Activated T-cell treated with anti-CD3 and anti-CD28 coated beads for 24 hours (primary cell): ENCODE measurements at regions not wholly inside any gene's neighbourhood (a gene's known extent, or its start where the extent isn't known, plus 50 kb on each side); places are given as distances from the start of the nearest gene placed in this dataset.
"Not testable (repeated sequence)": the region's sequence is repeated elsewhere in the genome, so short reads cannot be mapped to it uniquely, and the experiment has no call there.

Source experiments
- DNase-seq: peaks from one replicate; pipeline ENCODE4 v3.0.0-alpha.2; 2020; ENCODE audit warnings: low read depth

DNA sequence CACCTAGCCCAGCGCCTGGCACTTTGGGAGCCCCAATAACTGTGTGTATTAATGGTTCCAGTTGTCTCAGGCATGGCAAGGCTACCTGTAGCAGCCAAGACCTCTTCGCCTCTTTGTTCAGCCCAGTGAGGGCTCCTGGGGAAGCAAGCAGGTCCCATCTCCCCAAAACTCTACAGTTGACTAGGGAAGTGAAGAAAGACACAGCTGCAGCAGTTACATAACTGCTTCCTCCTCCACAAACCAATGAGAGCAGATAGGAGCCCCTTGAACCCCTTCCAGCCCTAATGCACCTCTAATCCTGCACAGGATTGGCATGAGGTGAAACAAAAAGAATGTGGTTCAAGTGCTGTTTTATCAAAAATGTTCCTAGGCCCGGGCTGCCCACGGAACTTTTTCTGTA, 100.5 kb downstream of the SYF2 start:
- DNase-seq, result no peak

DNA sequence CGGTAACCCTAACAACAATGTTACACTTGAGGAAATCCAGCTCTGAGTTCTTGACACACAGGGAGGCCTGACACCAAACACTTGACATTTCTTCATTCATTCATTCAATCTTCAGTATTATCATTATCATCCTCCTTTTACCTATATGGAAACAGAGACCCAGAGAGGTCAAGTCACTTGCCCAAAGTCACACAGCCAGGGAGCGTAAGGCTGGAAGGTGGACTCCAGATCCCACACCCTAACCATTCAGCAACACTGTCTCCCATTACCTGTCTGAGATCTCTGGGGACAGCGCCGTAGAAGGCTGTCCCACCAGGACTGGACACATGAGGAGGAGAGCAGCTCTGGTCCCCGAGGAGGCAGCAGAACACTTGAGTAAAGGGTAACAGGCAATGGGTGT, 101.4 kb downstream of the SYF2 start:
- DNase-seq, result no peak

DNA sequence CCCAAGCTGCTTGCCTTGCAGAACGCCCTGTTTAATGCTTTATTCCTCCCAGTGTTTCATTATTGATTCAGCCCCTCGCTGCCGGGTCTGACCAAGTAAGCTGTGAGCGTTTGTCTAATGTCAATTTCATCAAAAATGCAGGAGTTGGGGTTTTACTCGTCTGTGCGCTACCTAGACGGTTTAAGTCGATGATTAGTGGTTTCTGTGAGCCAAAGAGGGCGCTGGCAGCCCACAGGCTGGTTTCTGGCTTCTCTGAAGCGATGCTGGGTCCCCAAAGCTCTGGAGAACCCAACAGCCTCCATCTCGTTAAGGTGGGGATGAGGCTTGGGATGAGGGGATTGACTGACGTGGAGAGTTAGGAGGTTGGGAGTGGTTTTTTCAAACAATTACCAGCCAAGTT, 102.9 kb downstream of the SYF2 start:
- no peak for DNase-seq

DNA sequence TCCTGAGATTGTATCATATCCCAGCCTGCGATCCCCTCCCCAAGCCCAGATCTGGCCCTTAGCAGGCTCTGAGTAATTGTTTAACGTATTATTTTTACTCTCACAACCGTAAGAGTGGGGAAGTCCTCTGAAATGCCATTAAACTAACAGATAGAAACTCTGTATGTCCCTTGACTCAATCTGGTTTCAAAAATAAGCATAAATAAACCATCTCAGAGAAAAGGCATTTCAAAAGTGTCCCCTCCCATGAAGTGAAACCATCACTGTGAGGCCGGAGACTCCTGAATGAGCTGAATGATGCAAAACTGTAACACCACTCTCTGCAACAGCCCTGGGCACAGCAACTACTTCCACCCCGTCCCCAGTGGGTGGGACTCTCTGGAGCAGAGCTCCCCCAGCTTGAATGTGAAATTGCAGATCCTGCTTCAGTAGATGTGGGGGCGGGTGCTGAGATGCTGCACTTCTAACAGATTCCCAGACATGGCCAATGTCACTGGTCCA, 104.1 kb downstream of the SYF2 start:
- DNase-seq, result no peak

DNA sequence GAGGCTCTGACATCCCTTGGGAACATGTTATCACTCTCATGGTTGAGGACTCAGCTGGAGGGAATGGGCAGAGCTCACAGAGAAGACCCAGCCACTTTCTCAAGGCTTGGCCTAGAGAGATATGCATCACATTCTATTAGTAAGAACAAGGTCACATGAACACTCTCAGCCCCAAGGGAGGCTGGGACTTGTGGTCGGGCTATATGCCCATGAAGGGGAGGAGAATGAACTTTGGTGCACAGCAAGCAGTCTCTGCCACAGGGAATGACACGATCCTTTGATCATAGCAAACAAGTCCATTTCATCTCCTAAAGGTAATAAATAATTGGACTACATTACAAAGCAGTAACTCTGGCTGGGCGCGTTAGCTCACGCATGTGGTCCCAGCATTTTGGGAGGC, 105.7 kb downstream of the SYF2 start:
- DNase-seq, result no peak

DNA sequence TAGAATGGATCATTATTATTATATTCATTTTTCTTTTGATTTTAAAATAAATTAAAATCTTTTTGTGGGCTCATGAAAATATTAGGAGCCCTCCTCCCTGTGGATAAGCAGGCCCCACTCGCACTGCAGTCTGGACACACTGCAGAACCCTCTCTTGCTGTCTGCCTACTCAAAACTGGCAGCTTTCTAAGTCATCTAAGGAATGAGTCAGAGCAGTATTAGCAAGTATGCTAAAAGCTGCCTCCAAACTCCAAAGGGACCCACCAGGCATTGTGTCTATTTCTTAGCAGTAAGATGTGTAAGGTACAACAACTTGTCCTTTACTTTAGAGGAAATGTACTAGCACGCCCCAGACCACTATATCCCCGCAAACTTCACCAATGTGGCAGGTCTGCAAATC, 108.8 kb downstream of the SYF2 start:
- no peak for DNase-seq

- DNase-seq, result no peak
These were observed 109.6 kb downstream of the SYF2 start for GRCh38 chr1:25122747-25123146.

DNA sequence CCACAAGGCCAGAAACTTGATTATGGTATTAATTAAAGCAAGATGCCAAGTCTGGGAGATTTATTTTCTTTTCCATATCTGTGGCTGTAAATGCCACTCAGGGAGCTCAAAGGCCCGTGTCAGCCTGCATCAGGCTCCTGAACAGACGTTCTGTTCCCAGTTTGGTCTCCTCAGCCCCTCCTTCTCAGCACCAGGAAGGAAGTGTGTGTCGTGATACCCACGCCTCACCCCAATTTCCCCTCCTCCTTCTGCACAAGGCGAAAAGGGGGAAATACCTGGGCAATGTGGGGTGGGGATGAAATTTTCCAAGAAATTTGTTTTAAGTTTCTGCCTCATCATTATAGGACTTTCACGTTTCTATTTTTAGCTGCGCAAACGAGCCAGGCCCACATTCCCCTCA, 112.0 kb downstream of the SYF2 start:
- DNase-seq, result no peak

GRCh38 chr1:25118546-25118945, 113.8 kb downstream of the SYF2 start:
- DNase-seq, result no peak

GRCh38 chr1:25117233-25117823, 115.0 kb downstream of the SYF2 start:
- no peak for DNase-seq

DNA sequence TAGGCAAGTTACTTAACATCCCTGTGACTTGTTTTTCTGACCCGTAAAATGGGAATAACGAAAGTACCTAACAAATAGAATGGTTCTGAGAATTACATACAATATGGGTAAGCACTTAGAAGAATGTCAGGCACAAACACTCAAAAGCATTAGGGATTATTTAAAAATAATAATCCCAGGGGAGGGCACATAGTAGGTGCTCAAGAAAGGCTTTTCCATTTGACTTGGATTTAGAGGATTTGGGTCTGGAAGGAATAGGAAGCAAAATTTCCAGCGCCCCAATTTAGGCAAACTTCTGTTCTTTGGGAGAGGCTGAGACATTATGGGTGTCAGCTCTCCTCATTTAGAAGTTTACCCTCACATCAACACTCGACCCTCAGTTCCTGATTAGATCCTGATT, 115.5 kb downstream of the SYF2 start:
- no peak for DNase-seq

DNA sequence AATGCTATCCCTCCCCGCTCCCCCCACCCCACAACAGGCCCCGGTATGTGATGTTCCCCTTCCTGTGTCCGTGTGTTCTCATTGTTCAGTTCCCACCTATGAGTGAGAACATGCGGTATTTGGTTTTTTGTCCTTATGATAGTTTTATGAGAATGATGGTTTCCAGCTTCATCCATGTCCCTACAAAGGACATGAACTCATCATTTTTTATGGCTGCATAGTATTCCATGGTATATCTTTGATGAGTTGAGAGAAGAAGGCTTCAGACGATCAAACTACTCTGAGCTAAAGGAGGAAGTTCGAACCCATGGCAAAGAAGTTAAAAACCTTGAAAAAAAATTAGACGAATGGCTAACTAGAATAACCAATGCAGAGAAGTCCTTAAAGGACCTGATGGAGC, 116.2 kb downstream of the SYF2 start:
- DNase-seq, result not testable (repeated sequence)

GRCh38 chr1:25113731-25114130, 118.6 kb downstream of the SYF2 start:
- no peak for DNase-seq

GRCh38 chr1:25113086-25113485, 119.2 kb downstream of the SYF2 start:
- DNase-seq, result no peak

DNA sequence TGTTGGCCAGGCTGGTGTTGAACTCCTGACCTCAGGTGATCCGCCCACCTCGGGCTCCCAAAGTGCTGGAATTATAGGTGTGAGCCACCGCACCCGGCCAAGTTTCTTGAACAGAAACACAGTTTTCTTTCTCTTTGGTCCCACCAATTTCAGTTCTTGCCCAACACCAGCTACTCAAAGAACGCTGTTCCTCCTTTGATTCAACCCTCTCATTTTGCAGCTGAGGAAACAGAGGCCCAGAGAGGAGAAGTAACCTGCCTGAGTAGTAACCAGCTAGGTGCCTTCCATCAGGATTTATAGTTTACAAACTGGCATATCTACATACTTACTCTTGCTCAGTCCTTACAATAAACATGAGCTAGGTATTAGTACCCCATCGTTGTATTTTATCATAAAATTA, 119.9 kb downstream of the SYF2 start:
- DNase-seq, result no peak

DNA sequence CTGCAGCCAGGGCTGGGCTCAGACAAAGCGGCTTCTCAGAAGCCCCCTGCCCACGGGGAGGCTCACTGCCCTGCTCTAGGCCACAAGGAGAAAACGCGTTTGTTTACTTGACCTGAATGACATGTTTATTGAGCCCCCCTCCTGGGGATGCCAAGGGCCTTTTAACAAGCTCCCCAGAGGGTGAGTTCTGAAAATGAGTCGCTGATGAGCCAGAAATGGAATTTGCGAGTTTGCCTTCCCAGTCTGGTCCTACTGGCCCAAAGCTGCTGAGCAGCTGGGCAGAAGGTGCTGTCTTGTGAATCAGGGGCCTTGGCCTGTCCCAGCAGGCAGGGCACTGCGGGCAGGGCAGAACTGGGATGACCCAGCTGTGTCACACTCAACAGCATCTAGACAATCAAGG, 120.6 kb downstream of the SYF2 start:
- DNase-seq, result no peak

- no peak for DNase-seq
These were observed 121.8 kb downstream of the SYF2 start for GRCh38 chr1:25110485-25110884.

- DNase-seq, result no peak
These were observed 122.3 kb downstream of the SYF2 start for GRCh38 chr1:25110036-25110435.

DNA sequence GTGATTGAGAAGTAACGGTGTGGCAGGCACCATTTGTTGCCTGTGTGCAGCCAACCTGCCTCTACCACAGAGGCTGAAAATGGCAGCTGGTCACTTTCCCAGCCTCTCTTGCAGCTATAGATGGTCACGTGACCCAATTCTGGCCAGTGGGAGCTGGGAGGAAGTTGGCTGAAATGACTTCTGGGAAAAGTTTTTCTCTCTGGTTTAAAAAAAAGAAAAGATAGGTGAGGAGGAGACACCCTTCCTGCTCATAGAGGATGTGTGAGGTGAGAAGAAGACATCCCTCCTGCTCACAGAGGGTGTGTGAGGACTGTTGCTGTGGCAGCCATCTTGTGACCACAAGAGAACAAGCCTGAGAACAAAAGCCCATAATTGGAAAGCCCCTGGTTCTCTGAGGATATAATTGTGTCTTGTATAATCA, 122.8 kb downstream of the SYF2 start:
- DNase-seq, result no peak

GRCh38 chr1:25107643-25108010, 124.7 kb downstream of the SYF2 start:
- no peak for DNase-seq

- DNase-seq, result no peak
These were observed 125.2 kb downstream of the SYF2 start for GRCh38 chr1:25106976-25107642.

GRCh38 chr1:25106352-25106751, 126.0 kb downstream of the SYF2 start:
- no peak for DNase-seq

DNA sequence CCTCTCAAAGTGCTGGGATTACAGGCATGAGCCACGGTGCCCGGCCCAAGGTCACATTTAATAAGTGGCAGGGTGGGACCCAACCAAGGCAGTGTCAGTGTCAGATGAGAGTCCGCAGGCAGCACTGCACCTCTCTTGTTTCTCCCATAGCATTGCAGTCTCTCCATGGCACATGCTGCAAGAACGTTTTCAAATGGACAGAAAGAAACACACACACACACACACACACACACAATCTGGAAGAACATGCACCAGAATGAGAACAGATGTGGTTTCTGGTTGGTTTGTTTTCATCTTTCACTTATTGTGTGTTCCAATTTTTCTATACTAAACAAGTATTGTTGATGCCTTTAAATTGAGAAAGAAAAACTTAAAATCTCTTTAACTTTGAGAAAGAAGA, 126.5 kb downstream of the SYF2 start:
- no peak for DNase-seq

GRCh38 chr1:25104932-25105561, 127.3 kb downstream of the SYF2 start:
- no peak for DNase-seq
